Fibroblast of skin of abdomen (primary cell): ENCODE measurements at regions not wholly inside any gene's neighbourhood (a gene's known extent, or its start where the extent isn't known, plus 50 kb on each side); places are given as distances from the start of the nearest gene placed in this dataset.

Experiments
- DNase-seq: peaks from one replicate; pipeline ENCODE4 v3.0.0-alpha.2; 2013

DNA sequence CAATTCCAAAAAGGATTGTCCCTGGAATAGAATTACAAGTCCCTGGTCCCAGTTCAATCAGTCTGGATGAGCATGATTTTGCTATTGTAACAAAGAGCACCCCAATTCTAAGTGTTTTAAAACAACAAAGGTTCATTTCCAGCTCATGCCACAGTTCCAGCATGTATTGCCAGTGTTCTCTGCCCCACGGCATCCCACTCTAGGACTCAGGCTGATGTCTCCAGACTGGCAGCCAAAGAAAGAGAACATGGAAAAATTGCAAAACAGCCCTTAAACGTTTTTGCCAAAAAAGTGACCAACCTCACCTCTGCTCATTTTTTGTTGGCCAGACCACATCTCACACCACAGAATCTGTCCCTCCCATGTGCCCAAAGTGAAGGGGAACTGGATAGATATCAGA lies 116.0 kb upstream of the PLXNC1 start:
- DNase-seq = no peak

GRCh38 chr12:94033101-94033500 lies 115.3 kb upstream of the PLXNC1 start:
- DNase-seq = no peak

GRCh38 chr12:94033784-94034183 lies 114.6 kb upstream of the PLXNC1 start:
- DNase-seq = no peak

- peak; percentile 9 for DNase-seq
Observed at GRCh38 chr12:94037444-94037843, 110.9 kb upstream of the PLXNC1 start.

DNA sequence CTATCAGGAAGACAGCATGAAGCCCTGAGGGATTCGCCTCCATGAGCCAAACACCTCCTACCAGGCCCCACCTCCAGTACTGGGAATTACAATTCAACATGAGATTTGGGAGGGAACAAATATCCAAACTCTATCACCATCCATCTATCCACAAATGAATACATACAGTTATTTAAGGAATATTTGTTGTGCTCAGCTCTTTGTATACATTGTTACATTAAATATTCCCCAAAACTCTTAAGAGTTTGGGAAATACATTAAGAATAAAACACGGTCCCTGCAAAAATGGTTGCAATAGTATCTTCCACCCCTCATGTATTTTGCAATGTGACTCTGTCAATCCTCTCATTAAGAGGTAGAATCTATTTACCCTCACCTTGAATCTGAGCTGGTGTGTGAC lies 109.8 kb upstream of the PLXNC1 start:
- no peak for DNase-seq

DNA sequence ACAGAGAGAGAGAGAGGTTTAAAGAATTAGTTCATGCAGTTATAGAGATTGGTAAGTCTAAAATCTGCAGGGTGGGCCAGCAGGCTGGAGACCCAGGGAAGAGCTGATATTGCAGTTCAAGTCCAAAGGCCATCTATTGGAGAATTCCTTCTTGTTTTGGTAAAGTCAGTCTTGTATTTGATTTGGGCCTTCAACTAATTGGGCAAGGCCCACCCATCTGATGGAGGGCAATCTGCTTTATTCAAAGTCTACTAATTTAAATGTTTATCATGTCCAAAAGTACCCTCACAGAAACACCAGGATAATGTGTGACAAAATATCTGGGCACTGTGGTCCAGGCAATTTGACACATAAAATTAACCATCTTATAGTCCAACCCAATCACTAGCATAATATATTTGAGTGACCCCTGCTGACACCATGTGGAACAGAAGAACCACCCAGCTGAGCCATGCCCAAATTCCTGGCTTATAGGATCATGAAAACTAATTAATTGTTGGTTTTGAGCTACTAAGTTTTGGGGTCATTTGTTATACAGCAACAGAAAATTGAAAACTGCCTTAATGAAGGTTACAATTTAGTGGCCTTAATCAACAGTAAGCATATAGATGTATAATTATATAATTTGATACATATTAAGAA lies 109.1 kb upstream of the PLXNC1 start:
- DNase-seq = no peak

DNA sequence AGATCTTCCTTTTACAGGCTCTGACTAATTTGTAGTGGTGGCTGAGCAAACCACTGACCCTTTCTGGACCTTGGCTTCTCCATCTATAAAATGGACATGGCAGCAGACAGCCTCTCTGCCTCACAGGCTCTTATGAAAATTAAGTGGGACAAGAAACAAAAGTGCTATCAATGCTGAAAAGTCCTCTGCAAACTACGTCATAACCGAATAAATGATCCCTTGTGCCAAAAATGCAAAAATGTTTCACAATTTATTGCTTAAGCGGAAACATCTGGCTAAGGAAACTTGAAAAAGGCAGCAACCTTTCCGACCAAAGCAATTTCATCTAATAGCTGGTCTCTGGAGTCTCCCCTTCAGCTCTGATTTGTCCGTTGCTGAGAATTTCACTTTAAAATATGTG lies 108.5 kb upstream of the PLXNC1 start:
- peak; percentile 65 for DNase-seq

GRCh38 chr12:94041850-94042249 lies 106.5 kb upstream of the PLXNC1 start:
- no peak for DNase-seq

- no peak for DNase-seq
Observed at GRCh38 chr12:94042321-94042720, 106.1 kb upstream of the PLXNC1 start.

DNA sequence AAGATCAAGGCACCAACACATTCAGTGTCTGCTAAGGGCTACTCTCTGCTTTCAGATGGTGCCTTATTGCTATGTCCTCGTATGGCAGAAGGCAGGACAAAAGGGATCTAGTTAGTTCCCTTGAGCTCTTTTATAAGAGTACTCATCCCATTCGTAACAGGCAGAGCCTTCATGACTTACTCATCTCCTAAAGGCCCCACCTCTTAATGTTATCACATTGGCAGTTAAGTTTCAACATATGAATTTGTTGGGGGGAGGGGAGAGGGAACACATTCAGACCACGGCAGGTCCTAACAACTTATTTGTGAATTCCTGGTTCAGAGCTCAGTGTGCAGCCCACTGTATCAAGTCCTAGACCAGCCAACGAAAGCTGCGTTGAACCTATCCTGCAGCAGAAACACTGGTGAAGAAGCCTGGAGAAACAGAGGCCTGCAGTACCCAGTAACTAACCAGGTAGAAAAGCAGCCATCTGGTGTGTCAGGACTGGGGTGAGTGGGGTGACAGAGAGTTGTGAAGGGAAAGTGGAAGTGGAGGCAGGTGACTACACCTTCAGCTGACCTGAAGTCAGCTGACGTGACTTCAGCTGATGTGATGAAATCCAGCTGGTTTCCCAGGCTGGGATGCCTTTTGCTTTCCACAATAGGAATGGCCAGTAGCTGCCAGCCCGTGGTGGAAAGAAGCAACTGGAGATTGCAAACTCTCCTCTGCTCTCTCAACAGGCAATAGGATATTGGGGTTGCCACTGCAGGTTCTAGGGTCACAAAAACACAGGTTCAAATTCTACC lies 101.6 kb upstream of the PLXNC1 start:
- DNase-seq = no peak

- DNase-seq = no peak
Observed at GRCh38 chr12:94047781-94048567, 100.4 kb upstream of the PLXNC1 start.

DNA sequence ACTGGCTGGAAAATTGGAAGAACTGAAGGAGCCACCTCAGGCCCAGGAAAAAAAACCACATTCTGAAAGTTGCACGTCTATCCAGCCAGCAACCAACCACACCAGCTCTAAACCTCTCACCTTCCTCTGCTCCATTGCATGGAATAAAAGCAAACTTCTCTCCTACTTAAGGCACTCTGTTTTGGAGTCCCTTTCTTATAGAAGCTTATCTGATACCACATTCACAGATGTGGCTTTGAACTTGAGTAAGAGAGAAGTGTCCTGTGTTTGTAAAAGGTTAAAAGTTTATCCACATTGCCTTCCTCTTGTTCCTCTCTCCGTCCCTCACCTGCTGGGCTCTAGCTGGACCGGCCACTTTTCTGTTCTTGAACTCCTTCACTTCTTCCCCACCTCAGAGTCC lies 99.6 kb upstream of the PLXNC1 start:
- DNase-seq = no peak

DNA sequence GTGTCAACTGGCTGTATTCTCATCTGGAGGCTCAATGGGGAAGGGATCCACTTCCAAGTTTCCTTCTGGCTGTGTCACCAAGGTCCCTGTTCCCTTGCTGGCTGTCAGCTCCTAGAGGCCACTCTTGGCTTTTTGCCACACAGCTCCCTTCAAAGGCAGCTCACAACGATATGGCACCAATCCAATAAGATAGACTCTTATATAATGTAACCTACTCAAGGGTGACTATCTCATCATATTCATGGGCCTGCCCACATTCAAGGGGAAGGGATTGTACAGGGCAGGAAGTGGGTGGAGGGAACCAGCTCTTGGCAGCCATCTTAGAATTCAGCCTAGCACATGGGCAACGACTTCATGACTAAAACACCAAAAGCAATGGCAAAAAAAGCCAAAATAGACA lies 98.7 kb upstream of the PLXNC1 start:
- no peak for DNase-seq

DNA sequence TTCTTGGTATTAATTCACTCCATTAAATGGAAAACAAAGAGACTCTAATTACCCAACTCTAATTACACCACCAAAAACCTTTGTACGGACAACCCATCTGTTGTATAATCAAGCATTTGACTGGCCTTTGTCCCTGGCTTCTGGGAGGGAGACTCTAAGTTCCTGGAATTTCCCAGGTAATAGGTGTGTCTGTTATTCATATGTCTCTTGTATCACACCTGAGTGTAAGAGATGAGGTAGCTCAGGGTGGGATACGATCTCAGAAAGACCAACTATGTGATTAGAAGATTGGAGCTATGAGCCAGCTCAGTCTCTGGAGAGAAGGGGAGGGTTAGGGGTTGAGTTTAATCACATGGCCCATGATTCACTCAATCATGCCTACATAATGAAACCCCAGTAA lies 94.7 kb upstream of the PLXNC1 start:
- DNase-seq = no peak

DNA sequence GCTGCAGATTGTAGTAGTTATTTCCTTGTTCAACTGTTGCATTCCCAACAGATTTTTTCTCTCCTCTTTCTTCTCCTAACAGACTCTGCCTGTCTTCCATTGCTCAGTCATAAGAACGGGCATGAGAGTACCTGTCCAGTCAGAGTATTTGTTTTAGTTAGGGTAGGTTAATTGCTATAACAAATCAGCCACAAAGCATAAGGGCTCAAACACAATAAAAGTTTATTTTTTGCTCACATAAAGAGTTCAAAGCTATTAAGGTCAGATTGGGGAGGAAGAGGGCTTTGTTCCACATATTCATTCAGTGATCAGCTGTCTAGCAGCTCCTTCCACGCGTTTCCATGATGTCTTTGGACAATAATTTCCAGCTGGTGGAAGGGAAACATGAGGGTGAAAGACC lies 92.8 kb upstream of the PLXNC1 start:
- DNase-seq = no peak

- no peak for DNase-seq
Observed at GRCh38 chr12:94056419-94057158, 91.8 kb upstream of the PLXNC1 start.

- DNase-seq = peak; percentile 27
Observed at GRCh38 chr12:94057262-94058151, 90.9 kb upstream of the PLXNC1 start.

- DNase-seq = no peak
Observed at GRCh38 chr12:94059394-94060368, 88.7 kb upstream of the PLXNC1 start.

- no peak for DNase-seq
Observed at GRCh38 chr12:94062194-94062593, 86.2 kb upstream of the PLXNC1 start.

- no peak for DNase-seq
Observed at GRCh38 chr12:94062796-94063635, 85.4 kb upstream of the PLXNC1 start.
